BJ (cell line): ENCODE measurements at regions not wholly inside any gene's neighbourhood (a gene's known extent, or its start where the extent isn't known, plus 50 kb on each side); places are given as distances from the start of the nearest gene placed in this dataset.

Source experiments
- CTCF ChIA-PET: fragments of 350-600 bp; formaldehyde crosslinking; extraction: SDS; loops from one replicate; lab custom pipeline; 2021; ENCODE audit warnings: antibody characterized with exemption, inconsistent platforms; lab: Yijun Ruan, JAX
- POLR2A ChIA-PET: fragments of 300-600 bp; sonication (Branson Sonifier 250); formaldehyde crosslinking; extraction: SDS; loops from one replicate; lab custom pipeline; 2021; ENCODE audit warnings: antibody characterized with exemption; lab: Charles Lee
- DNase-seq: peaks from one replicate; pipeline ENCODE4 v3.0.0-alpha.2; 2011; ENCODE audit warnings: low read depth
- H3K27me3 ChIP-seq: 2 replicates; pipeline ENCODE4 v1.6.0; 2011; ENCODE audit warnings: low read length; ENCODE audit not compliant: control insufficient read depth, insufficient read depth
- H3K36me3 ChIP-seq: 2 replicates; pipeline ENCODE4 v1.5.1; 2011; ENCODE audit warnings: low read length; ENCODE audit not compliant: control insufficient read depth, insufficient read depth
- H3K4me3 ChIP-seq: 2 replicates; pipeline ENCODE4 v1.5.1; 2011; ENCODE audit warnings: low read depth, mild to moderate bottlenecking, control low read depth, low read length
- TF ChIP-seq, protein P1 (sequence below): IDR thresholded peaks from 2 replicates; pipeline ENCODE4 v1.5.1; 2011; ENCODE audit warnings: low read depth, mild to moderate bottlenecking, control low read depth, inconsistent platforms, low read length, moderate library complexity; ENCODE audit not compliant: insufficient read depth

DNA sequence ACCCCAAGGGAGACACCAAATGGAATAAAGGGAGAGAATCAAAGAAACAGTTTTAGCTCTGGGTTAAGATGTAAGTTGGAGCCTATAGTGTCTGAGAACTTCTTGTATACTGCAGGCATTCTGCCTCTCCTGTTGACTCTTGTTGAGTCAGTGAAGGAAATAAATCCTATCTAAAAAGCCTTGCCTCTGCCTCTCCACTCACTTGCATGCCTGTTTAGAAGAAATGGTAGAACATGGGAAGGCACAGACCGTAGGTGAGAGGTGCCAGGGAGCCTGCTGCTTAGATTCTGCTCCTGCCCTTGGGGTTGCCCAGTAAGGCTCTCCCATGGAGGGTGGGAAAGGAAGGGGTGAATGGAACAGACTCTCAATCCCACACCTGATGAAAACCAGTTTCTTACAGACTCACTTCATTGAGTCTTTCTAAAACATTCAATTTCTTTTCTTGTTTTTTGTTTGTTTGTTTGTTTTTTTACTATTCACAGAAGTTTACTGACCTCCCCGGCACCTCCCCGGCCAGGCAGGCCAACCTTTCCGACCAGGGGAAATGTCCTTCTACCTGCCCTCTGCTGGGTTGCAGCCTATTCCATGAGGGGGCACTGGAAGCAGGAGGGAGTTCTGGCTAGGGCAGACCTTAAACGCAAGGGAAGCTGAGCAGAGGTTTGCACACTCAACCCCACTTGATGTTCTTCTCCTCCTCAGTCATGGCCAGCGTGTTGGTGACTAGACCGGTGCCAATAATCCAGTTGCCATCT lies 211.7 kb upstream of the WSB1 start:
- CTCF ChIA-PET, result no interaction called here

DNA sequence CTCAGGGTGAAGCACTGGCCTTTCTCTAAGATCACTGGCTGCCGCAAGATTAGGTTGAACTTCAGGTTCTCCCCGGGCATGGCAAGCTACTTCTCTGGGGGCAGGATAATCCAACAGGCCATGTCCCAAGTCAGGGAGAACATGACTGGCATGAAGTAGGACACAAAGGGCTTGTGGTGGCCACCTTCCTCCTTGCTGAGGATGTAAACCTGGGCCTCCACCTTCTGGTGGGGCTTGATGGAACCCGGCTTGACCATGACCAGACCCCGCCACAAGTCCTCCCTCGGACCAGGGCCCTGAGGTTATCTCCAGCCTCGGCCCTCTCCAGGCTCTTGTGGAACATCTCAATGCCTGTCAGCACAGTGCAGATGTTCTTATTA lies 211.1 kb upstream of the WSB1 start:
- DNase-seq, result no peak
- POLR2A ChIA-PET, result no interaction called here
- no peaks in the 10 kb centered on the region for H3K27me3 ChIP-seq
- TF ChIP-seq, protein P1, sequence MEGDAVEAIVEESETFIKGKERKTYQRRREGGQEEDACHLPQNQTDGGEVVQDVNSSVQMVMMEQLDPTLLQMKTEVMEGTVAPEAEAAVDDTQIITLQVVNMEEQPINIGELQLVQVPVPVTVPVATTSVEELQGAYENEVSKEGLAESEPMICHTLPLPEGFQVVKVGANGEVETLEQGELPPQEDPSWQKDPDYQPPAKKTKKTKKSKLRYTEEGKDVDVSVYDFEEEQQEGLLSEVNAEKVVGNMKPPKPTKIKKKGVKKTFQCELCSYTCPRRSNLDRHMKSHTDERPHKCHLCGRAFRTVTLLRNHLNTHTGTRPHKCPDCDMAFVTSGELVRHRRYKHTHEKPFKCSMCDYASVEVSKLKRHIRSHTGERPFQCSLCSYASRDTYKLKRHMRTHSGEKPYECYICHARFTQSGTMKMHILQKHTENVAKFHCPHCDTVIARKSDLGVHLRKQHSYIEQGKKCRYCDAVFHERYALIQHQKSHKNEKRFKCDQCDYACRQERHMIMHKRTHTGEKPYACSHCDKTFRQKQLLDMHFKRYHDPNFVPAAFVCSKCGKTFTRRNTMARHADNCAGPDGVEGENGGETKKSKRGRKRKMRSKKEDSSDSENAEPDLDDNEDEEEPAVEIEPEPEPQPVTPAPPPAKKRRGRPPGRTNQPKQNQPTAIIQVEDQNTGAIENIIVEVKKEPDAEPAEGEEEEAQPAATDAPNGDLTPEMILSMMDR, result no peak
- CTCF ChIA-PET, result no interaction called here
- no peaks in the 10 kb centered on the region for H3K36me3 ChIP-seq
- no peak overlapping the region for H3K4me3 ChIP-seq

More for the DNA sequence above, 211.7 kb upstream of the WSB1 start:
- Histone ChIP-seq H3K27me3 (no peaks in the 10 kb centered on the region), H3K4me3 (no peak overlapping the region), H3K36me3 (no peaks in the 10 kb centered on the region)
- no peak for DNase-seq
- POLR2A ChIA-PET, result no interaction called here
- TF ChIP-seq, protein P1, result no peak

DNA sequence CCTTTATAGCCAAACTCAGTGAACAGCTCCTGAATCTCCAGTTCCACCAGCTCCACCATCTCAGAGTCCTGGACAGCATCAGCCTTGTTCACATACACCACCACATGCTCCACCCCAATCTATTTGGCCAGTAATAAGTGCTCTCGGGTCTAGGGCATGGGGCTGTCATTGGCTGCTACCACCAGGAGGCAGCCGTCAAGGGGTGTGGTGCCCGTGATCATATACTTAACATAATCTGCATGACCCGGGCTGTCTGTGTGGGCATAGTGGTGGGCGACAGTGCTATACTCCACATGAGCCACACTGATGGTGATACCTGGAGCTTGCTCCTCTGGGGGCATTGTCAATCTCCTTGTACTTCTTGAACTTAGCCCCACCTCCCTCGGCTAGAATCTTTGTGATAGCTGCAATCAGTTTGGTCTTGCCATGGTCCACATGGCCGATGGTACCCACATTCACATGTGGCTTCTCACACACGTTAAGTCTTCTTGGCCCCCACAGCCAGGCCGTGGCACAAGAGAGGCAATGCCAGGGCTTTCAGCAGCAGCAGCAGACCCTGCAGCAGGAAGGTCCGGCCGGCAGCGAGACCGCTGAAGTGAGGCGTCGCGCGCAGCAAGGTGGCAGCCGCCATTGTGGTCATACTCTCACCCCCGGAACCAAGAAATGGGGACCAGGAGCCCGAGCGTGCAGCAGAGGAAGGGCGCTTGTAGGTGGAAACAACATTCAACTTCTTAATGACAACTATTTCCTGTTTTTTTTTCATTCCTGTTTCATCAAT lies 210.3 kb upstream of the WSB1 start:
- Histone ChIP-seq H3K4me3 (no peak overlapping the region), H3K27me3 (no peaks in the 10 kb centered on the region), H3K36me3 (no peaks in the 10 kb centered on the region)
- DNase-seq, result no peak
- ChIA-PET CTCF (no interaction called here), POLR2A (no interaction called here)
- TF ChIP-seq, protein P1, result no peak

DNA sequence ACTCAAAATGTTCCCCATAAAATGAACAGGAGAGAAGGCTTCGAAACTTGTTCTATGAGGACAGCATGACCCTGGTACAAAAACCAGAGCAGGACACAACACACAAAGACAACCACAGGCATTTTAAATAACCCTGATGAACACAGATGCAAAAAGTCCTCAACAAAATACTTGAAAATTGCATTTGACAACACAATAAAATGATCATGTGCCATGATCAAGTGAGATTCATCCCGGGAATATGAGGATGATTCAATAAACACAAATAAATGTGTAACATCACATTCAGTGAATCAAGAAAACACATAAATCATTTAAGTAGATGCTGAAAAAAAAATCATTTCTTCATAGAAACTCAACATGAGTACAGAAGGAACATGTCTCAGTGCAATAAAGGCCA lies 208.4 kb upstream of the WSB1 start:
- ChIA-PET POLR2A (no interaction called here), CTCF (no interaction called here)
- TF ChIP-seq, protein P1, result no peak
- DNase-seq, result no peak
- H3K4me3 ChIP-seq, result no peak overlapping the region
- no peaks in the 10 kb centered on the region for H3K27me3 ChIP-seq
- no peaks in the 10 kb centered on the region for H3K36me3 ChIP-seq

DNA sequence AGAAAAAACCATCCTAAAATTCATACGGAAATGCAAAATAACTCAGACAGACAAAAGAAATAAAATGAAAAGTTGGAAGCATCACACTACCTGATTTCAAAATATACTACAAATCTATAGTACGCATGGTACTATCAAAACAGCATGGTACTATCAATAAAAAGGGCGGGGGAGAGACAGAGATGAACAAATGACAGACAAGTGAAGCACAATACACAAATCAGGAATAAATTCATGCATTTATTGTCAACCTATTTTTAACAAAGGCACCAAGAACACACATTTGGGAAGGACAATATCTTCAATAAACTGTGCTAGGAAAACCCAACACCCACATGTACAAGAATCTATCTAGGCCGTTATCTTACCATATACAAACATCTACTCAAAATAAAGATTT lies 207.4 kb upstream of the WSB1 start:
- Histone ChIP-seq H3K36me3 (no peaks in the 10 kb centered on the region), H3K27me3 (no peaks in the 10 kb centered on the region), H3K4me3 (no peak overlapping the region)
- ChIA-PET POLR2A (no interaction called here), CTCF (no interaction called here)
- TF ChIP-seq, protein P1, result no peak
- no peak for DNase-seq
